CD14-positive monocyte (primary cell): ENCODE measurements at regions not wholly inside any gene's neighbourhood (a gene's known extent, or its start where the extent isn't known, plus 50 kb on each side); places are given as distances from the start of the nearest gene placed in this dataset.

Experiments
- DNase-seq, 3 donors: peaks; one replicate each; pipeline ENCODE4 v3.0.0-alpha.2; 2011 to 2022
- H2AFZ ChIP-seq: 2 replicates; pipeline ENCODE4 v1.6.0; 2012; ENCODE audit warnings: mild to moderate bottlenecking, low read depth, low read length, inconsistent platforms; ENCODE audit not compliant: insufficient read depth, poor library complexity, severe bottlenecking
- H3K27ac ChIP-seq, 2 donors: 1 replicate in 1 of 2; 2 replicates in 1 of 2; pipeline ENCODE4 v1.5.1; 2012 to 2013; ENCODE audit warnings: low read length in 2 of 2, control low read depth in 1 of 2, inconsistent platforms in 1 of 2, low read depth in 1 of 2, mild to moderate bottlenecking in 1 of 2
- H3K27me3 ChIP-seq, 2 donors: one replicate each; pipeline versions ENCODE4 v1.6.0 to v1.6.1; 2011 to 2013; ENCODE audit warnings: low read length in 2 of 2; ENCODE audit not compliant: control insufficient read depth in 2 of 2, insufficient read depth in 2 of 2
- H3K36me3 ChIP-seq, 2 donors: replicated peaks in 1 of 2; 1 replicate in 1 of 2; 2 replicates in 1 of 2; pipeline versions ENCODE4 v1.5.1 to v1.6.1; 2012 to 2013; ENCODE audit warnings: low read length in 2 of 2, control low read depth in 1 of 2, inconsistent platforms in 1 of 2, mild to moderate bottlenecking in 1 of 2; ENCODE audit not compliant: insufficient read depth in 2 of 2, control insufficient read depth in 1 of 2
- H3K4me1 ChIP-seq, 2 donors: 1 replicate in 1 of 2; 2 replicates in 1 of 2; pipeline versions ENCODE4 v1.5.1 to v1.6.1; 2012 to 2013; ENCODE audit warnings: low read length in 2 of 2, control low read depth in 1 of 2, inconsistent platforms in 1 of 2, mild to moderate bottlenecking in 1 of 2, moderate library complexity in 1 of 2; ENCODE audit not compliant: insufficient read depth in 2 of 2, control insufficient read depth in 1 of 2
- H3K4me2 ChIP-seq: replicated peaks from 2 replicates; pipeline ENCODE3; 2012; ENCODE audit warnings: low read length, moderate library complexity, mild to moderate bottlenecking; ENCODE audit not compliant: poor library complexity, severe bottlenecking; ENCODE audit errors: extremely low read depth
- H3K4me3 ChIP-seq, 3 experiments: fragments of 200-600 bp in 1 of 3; sonication (generic) in 1 of 3; replicated peaks in 1 of 3; 1 replicate in 2 of 3; 2 replicates in 1 of 3; pipeline ENCODE4 v1.5.1; 2011 to 2013; ENCODE audit warnings: low read length in 3 of 3, mild to moderate bottlenecking in 3 of 3, control low read depth in 2 of 3, low read depth in 2 of 3, inconsistent platforms in 1 of 3, moderate library complexity in 1 of 3
- H3K79me2 ChIP-seq: 2 replicates; pipeline ENCODE4 v1.6.0; 2012; ENCODE audit warnings: mild to moderate bottlenecking, control low read depth, inconsistent platforms, low read length, moderate library complexity; ENCODE audit not compliant: insufficient read depth
- H3K9ac ChIP-seq: 2 replicates; pipeline ENCODE4 v1.6.0; 2017; ENCODE audit warnings: low read length, mild to moderate bottlenecking; ENCODE audit not compliant: insufficient read depth, poor library complexity, severe bottlenecking
- H3K9me3 ChIP-seq, 2 donors: replicated peaks in 1 of 2; 1 replicate in 1 of 2; 2 replicates in 1 of 2; pipeline versions ENCODE4 v1.5.1 to v1.6.1; 2012 to 2013; ENCODE audit warnings: low read length in 2 of 2, control low read depth in 1 of 2; ENCODE audit not compliant: control insufficient read depth in 1 of 2, insufficient read depth in 1 of 2
- H4K20me1 ChIP-seq: 2 replicates; pipeline ENCODE4 v1.6.0; 2012; ENCODE audit warnings: mild to moderate bottlenecking, low read length, control low read depth, moderate library complexity; ENCODE audit not compliant: insufficient read depth
- H3K27ac Mint-ChIP-seq, 7 donors: one replicate each; pipeline ENCODE4 v1.8.0; 2020; ENCODE audit warnings: mild to moderate bottlenecking in 7 of 7, mixed read lengths in 7 of 7, moderate library complexity in 6 of 7, inconsistent platforms in 2 of 7
- H3K27me3 Mint-ChIP-seq, 3 donors: one replicate each; pipeline ENCODE4 v1.8.0; 2021 to 2022; ENCODE audit warnings: low read depth in 3 of 3, mild to moderate bottlenecking in 3 of 3, mixed read lengths in 3 of 3, moderate library complexity in 3 of 3, inconsistent platforms in 1 of 3
- H3K36me3 Mint-ChIP-seq, 2 donors: one replicate each; pipeline ENCODE4 v1.8.0; 2020; ENCODE audit warnings: mixed read lengths in 2 of 2, inconsistent platforms in 1 of 2, mild to moderate bottlenecking in 1 of 2
- H3K4me1 Mint-ChIP-seq: one replicate; pipeline ENCODE4 v1.8.0; 2020; ENCODE audit warnings: mild to moderate bottlenecking, mixed read lengths
- H3K4me3 Mint-ChIP-seq, 2 donors: one replicate each; pipeline ENCODE4 v1.8.0; 2020; ENCODE audit warnings: mild to moderate bottlenecking in 2 of 2, mixed read lengths in 2 of 2, moderate library complexity in 1 of 2
- H3K9me3 Mint-ChIP-seq, 7 donors: one replicate each; pipeline ENCODE4 v1.8.0; 2020 to 2022; ENCODE audit warnings: mixed read lengths in 7 of 7, mild to moderate bottlenecking in 6 of 7, moderate library complexity in 6 of 7, inconsistent platforms in 2 of 7
- WGBS: methylation state at CpG from one replicate; pipeline ENCODE4 v1.1.5; 2013; ENCODE audit warnings: missing lambda C conversion rate; ENCODE audit not compliant: insufficient coverage; 5-methylcytosine and 5-hydroxymethylcytosine counted together
- intact Hi-C, 2 donors: fragments of 100-400 bp; cut with micrococcal nuclease; formaldehyde crosslinking; loops; one replicate each; pipeline versions ENCODE4 v1.15.0 to v1.15.1; 2023
- TF ChIP-seq, protein P1 (sequence below): fragments of 200-600 bp; IDR thresholded peaks from one replicate; pipeline ENCODE4 v1.8.0; 2022; ENCODE audit warnings: antibody characterized with exemption, mild to moderate bottlenecking

GRCh38 chr12:67813456-67813904, 164.9 kb downstream of the DYRK2 start:
- Mint-ChIP-seq H3K36me3 (no peaks in the 10 kb centered on the region), H3K27me3 (no peaks in the 10 kb centered on the region), H3K27ac (no peak overlapping the region), H3K9me3 (peaks cover 0 to 14% (median 10%) of the 10 kb centered on the region in 7 donors), H3K4me1 (no peaks in the 10 kb centered on the region), H3K4me3 (no peak overlapping the region)
- Histone ChIP-seq H3K4me1 (no peaks in the 10 kb centered on the region), H3K4me3 (no peak overlapping the region), H3K27me3 (no peaks in the 10 kb centered on the region), H3K36me3 (no peaks in the 10 kb centered on the region), H3K9ac (no peak overlapping the region), H2AFZ (no peak overlapping the region), H4K20me1 (no peaks in the 10 kb centered on the region), H3K9me3 (peaks cover 3 to 21% of the 10 kb centered on the region in 2 donors), H3K27ac (no peak overlapping the region), H3K4me2 (no peak overlapping the region), H3K79me2 (no peaks in the 10 kb centered on the region)
- WGBS: no CpG with 5 or more reads among the region's 4 CpGs
- TF ChIP-seq, protein P1, sequence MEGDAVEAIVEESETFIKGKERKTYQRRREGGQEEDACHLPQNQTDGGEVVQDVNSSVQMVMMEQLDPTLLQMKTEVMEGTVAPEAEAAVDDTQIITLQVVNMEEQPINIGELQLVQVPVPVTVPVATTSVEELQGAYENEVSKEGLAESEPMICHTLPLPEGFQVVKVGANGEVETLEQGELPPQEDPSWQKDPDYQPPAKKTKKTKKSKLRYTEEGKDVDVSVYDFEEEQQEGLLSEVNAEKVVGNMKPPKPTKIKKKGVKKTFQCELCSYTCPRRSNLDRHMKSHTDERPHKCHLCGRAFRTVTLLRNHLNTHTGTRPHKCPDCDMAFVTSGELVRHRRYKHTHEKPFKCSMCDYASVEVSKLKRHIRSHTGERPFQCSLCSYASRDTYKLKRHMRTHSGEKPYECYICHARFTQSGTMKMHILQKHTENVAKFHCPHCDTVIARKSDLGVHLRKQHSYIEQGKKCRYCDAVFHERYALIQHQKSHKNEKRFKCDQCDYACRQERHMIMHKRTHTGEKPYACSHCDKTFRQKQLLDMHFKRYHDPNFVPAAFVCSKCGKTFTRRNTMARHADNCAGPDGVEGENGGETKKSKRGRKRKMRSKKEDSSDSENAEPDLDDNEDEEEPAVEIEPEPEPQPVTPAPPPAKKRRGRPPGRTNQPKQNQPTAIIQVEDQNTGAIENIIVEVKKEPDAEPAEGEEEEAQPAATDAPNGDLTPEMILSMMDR: no peak
- intact Hi-C loops: no loop called here
- no peak for DNase-seq

DNA sequence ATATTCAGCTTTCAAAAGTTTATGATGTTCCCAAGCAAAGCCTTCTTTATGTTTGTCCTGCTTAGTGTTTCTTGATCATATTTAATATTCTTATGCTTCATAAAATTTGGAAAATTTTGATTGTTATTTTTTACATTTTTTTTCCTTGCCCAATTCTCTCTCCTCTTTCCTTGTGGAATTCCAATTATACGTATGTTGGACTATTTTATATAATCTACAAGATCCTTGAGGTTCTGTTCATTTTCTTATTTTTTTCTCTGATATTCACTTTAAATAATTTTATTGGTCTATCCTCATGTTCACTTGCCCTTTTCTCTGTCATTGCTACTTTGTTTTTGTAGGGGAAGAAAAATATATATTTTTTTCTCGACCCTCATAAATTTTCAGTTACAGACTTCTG, 167.7 kb downstream of the DYRK2 start:
- Mint-ChIP-seq H3K27ac (no peak overlapping the region), H3K27me3 (no peaks in the 10 kb centered on the region)

More for the DNA sequence above, 167.7 kb downstream of the DYRK2 start:
- Histone ChIP-seq H3K27ac (no peak overlapping the region), H3K4me2 (no peak overlapping the region), H3K4me1 (no peaks in the 10 kb centered on the region), H3K36me3 (no peaks in the 10 kb centered on the region), H4K20me1 (no peaks in the 10 kb centered on the region), H3K9me3 (peaks cover 3 to 21% of the 10 kb centered on the region in 2 donors), H3K9ac (no peak overlapping the region), H3K27me3 (no peaks in the 10 kb centered on the region), H2AFZ (no peak overlapping the region), H3K79me2 (no peaks in the 10 kb centered on the region), H3K4me3 (no peak overlapping the region)
- no CpG with 5 or more reads among the region's 2 CpGs for WGBS
- DNase-seq: no peak
- TF ChIP-seq, protein P1: no peak
- Mint-ChIP-seq H3K9me3 (peaks cover 0 to 15% (median 12%) of the 10 kb centered on the region in 7 donors), H3K36me3 (no peaks in the 10 kb centered on the region), H3K4me1 (no peaks in the 10 kb centered on the region), H3K4me3 (no peak overlapping the region)
- intact Hi-C loops: no loop called here
